HEK293 (cell line): ENCODE measurements at regions not wholly inside any gene's neighbourhood (a gene's known extent, or its start where the extent isn't known, plus 50 kb on each side); places are given as distances from the start of the nearest gene placed in this dataset.

ENCODE experiments used
- CTCF ChIA-PET: fragments of 350-600 bp; formaldehyde crosslinking; extraction: SDS; loops from one replicate; lab custom pipeline; 2021; ENCODE audit warnings: antibody characterized with exemption; lab: Yijun Ruan, JAX
- POLR2A ChIA-PET: fragments of 300-600 bp; formaldehyde crosslinking; extraction: SDS; loops from one replicate; lab custom pipeline; 2020; ENCODE audit warnings: antibody characterized with exemption, inconsistent platforms; lab: Yijun Ruan, JAX
- H3K27ac ChIP-seq: fragments of 200-500 bp; sonication (Bioruptor generic); 2 replicates; pipeline ENCODE4 v1.5.1; 2014; ENCODE audit warnings: low read depth, low read length, control low read depth, inconsistent platforms; ENCODE audit errors: extremely low read depth
- H3K36me3 ChIP-seq, 2 experiments: fragments of 200-500 bp in 1 of 2; sonication (Bioruptor generic) in 1 of 2; 1 replicate in 1 of 2; 2 replicates in 1 of 2; pipeline ENCODE4 v1.5.1; 2014 to 2017; ENCODE audit warnings: inconsistent platforms in 2 of 2, low read length in 2 of 2; ENCODE audit not compliant: control insufficient read depth in 2 of 2, insufficient read depth in 1 of 2
- H3K4me1 ChIP-seq: fragments of 200-500 bp; sonication (Bioruptor generic); 2 replicates; pipeline ENCODE4 v1.5.1; 2014; ENCODE audit warnings: mild to moderate bottlenecking, low read length, inconsistent platforms; ENCODE audit not compliant: control insufficient read depth, insufficient read depth
- H3K4me3 ChIP-seq: 2 replicates; pipeline ENCODE4 v1.5.1; 2011; ENCODE audit warnings: low read depth, mild to moderate bottlenecking, control low read depth, low read length, moderate library complexity
- H3K9me3 ChIP-seq: fragments of 200-500 bp; sonication (Bioruptor generic); 2 replicates; pipeline ENCODE4 v1.5.1; 2014; ENCODE audit warnings: low read depth, low read length, inconsistent platforms; ENCODE audit not compliant: control insufficient read depth, insufficient read depth
- BCL6B ChIP-seq: fragments of 450-650 bp; formaldehyde crosslinking; IDR thresholded peaks from 2 replicates; pipeline ENCODE4 v1.5.1; 2017; ENCODE audit warnings: missing biosample characterization, missing genetic modification characterization
- KLF10 ChIP-seq: fragments of 450-650 bp; IDR thresholded peaks from 2 replicates; pipeline ENCODE4 v1.5.1; 2018; ENCODE audit warnings: missing biosample characterization, mild to moderate bottlenecking, missing genetic modification characterization
- KLF16 ChIP-seq: fragments of 450-650 bp; formaldehyde crosslinking; IDR thresholded peaks from 2 replicates; pipeline ENCODE4 v1.5.1; 2017; ENCODE audit warnings: missing biosample characterization, missing genetic modification characterization
- KLF7 ChIP-seq: fragments of 450-650 bp; formaldehyde crosslinking; IDR thresholded peaks from 2 replicates; pipeline ENCODE4 v1.5.1; 2016; ENCODE audit warnings: missing biosample characterization, missing genetic modification characterization, borderline replicate concordance
- OVOL3 ChIP-seq: fragments of 450-650 bp; formaldehyde crosslinking; IDR thresholded peaks from 2 replicates; pipeline ENCODE4 v1.5.1; 2016; ENCODE audit warnings: missing biosample characterization, missing genetic modification characterization
- PRDM6 ChIP-seq: fragments of 450-650 bp; formaldehyde crosslinking; IDR thresholded peaks from 2 replicates; pipeline ENCODE4 v1.5.1; 2017; ENCODE audit warnings: missing biosample characterization, missing genetic modification characterization
- SP2 ChIP-seq: fragments of 450-650 bp; formaldehyde crosslinking; IDR thresholded peaks from 2 replicates; pipeline ENCODE4 v1.5.1; 2016; ENCODE audit warnings: missing biosample characterization, missing genetic modification characterization
- TSHZ1 ChIP-seq: fragments of 450-650 bp; formaldehyde crosslinking; IDR thresholded peaks from 2 replicates; pipeline ENCODE4 v1.5.1; 2016; ENCODE audit warnings: missing biosample characterization, missing genetic modification characterization, borderline replicate concordance
- ZEB2 ChIP-seq: fragments of 450-650 bp; formaldehyde crosslinking; IDR thresholded peaks from 2 replicates; pipeline ENCODE4 v1.5.1; 2016; ENCODE audit warnings: missing biosample characterization, missing genetic modification characterization
- ZNF10 ChIP-seq: fragments of 450-650 bp; formaldehyde crosslinking; IDR thresholded peaks from 2 replicates; pipeline ENCODE4 v1.5.1; 2017; ENCODE audit warnings: missing biosample characterization, missing genetic modification characterization
- ZNF138 ChIP-seq: fragments of 450-650 bp; formaldehyde crosslinking; IDR thresholded peaks from 2 replicates; pipeline ENCODE4 v1.5.1; 2016; ENCODE audit warnings: missing biosample characterization, missing genetic modification characterization, borderline replicate concordance
- ZNF23 ChIP-seq: fragments of 450-650 bp; formaldehyde crosslinking; IDR thresholded peaks from 2 replicates; pipeline ENCODE4 v1.5.1; 2016; ENCODE audit warnings: missing biosample characterization, missing genetic modification characterization, borderline replicate concordance
- ZNF335 ChIP-seq: fragments of 450-650 bp; formaldehyde crosslinking; conservative IDR thresholded peaks from 2 replicates; pipeline ENCODE4 v1.5.1; 2016; ENCODE audit warnings: missing biosample characterization, missing genetic modification characterization
- ZNF48 ChIP-seq: fragments of 450-650 bp; formaldehyde crosslinking; IDR thresholded peaks from 2 replicates; pipeline ENCODE4 v1.5.1; 2016; ENCODE audit warnings: missing biosample characterization, missing genetic modification characterization
- ZNF610 ChIP-seq: fragments of 450-650 bp; formaldehyde crosslinking; IDR thresholded peaks from 2 replicates; pipeline ENCODE4 v1.5.1; 2016; ENCODE audit warnings: missing biosample characterization, missing genetic modification characterization, borderline replicate concordance
- ZNF624 ChIP-seq: fragments of 450-650 bp; formaldehyde crosslinking; IDR thresholded peaks from 2 replicates; pipeline ENCODE4 v1.5.1; 2017; ENCODE audit warnings: missing biosample characterization, missing genetic modification characterization
- ZNF660 ChIP-seq: fragments of 450-650 bp; IDR thresholded peaks from 2 replicates; pipeline ENCODE4 v1.5.1; 2018; ENCODE audit warnings: missing biosample characterization, mild to moderate bottlenecking, missing genetic modification characterization
- ZNF692 ChIP-seq: fragments of 450-650 bp; formaldehyde crosslinking; IDR thresholded peaks from 2 replicates; pipeline ENCODE4 v1.5.1; 2016; ENCODE audit warnings: missing biosample characterization, missing genetic modification characterization
- ZNF707 ChIP-seq: fragments of 450-650 bp; formaldehyde crosslinking; IDR thresholded peaks from 2 replicates; pipeline ENCODE4 v1.5.1; 2016; ENCODE audit warnings: missing biosample characterization, missing genetic modification characterization
- ZNF830 ChIP-seq: fragments of 450-650 bp; IDR thresholded peaks from 2 replicates; pipeline ENCODE4 v1.5.0; 2018; ENCODE audit warnings: missing biosample characterization, missing genetic modification characterization, low read depth, mild to moderate bottlenecking, moderate library complexity
- ZNF843 ChIP-seq: fragments of 450-650 bp; formaldehyde crosslinking; IDR thresholded peaks from 2 replicates; pipeline ENCODE4 v1.5.1; 2016; ENCODE audit warnings: missing biosample characterization, missing genetic modification characterization

- H3K9me3 ChIP-seq, result no peaks in the 10 kb centered on the region
- no peaks in the 10 kb centered on the region for H3K4me1 ChIP-seq
- no peak overlapping the region for H3K27ac ChIP-seq
- TF ChIP-seq KLF7 (tag by site-specific recombination), result no peak
- no peak for TF ChIP-seq ZNF692 (tag by site-specific recombination)
- TF ChIP-seq ZNF138 (tag by site-specific recombination), result no peak
- TF ChIP-seq BCL6B (tag by site-specific recombination), result no peak
- TF ChIP-seq ZNF707 (tag by site-specific recombination), result no peak
- no peak for TF ChIP-seq TSHZ1
- no peak for TF ChIP-seq PRDM6 (tag by site-specific recombination)
- no peak for TF ChIP-seq ZNF843 (tag by site-specific recombination)
- TF ChIP-seq KLF16 (tag by site-specific recombination), result no peak
- TF ChIP-seq ZNF830 (tag by site-specific recombination), result no peak
- no peak for TF ChIP-seq KLF10 (tag by site-specific recombination)
- ChIA-PET POLR2A (no interaction called here), CTCF (interaction anchor here (1.3 kb wide), 1 partner anchor 15 kb away, joined by 4 read pairs; no protein-coding TSS in a partner anchor)
- no peak overlapping the region for H3K4me3 ChIP-seq
- no peaks in the 10 kb centered on the region for H3K36me3 ChIP-seq
These were observed 118.7 kb downstream of the GAS1 start for GRCh38 chr9:86828631-86829030.

GRCh38 chr9:86827893-86828292, 119.4 kb downstream of the GAS1 start:
- H3K4me1 ChIP-seq, result no peaks in the 10 kb centered on the region
- H3K4me3 ChIP-seq, result no peak overlapping the region
- no peaks in the 10 kb centered on the region for H3K36me3 ChIP-seq
- no peaks in the 10 kb centered on the region for H3K9me3 ChIP-seq
- TF ChIP-seq ZNF660 (tag by site-specific recombination) (no peak), ZNF48 (no peak), ZNF624 (tag by site-specific recombination) (no peak), ZNF610 (tag by site-specific recombination) (no peak), ZNF10 (no peak), ZEB2 (tag by site-specific recombination) (no peak), ZNF335 (no peak), OVOL3 (no peak), ZNF692 (tag by site-specific recombination) (no peak), SP2 (tag by site-specific recombination) (no peak), ZNF23 (tag by site-specific recombination) (no peak)
- CTCF ChIA-PET, result interaction anchor here (0.7 kb wide), 1 partner anchor 60 kb away, joined by 3 read pairs; no protein-coding TSS in a partner anchor
- H3K27ac ChIP-seq, result no peak overlapping the region
- POLR2A ChIA-PET, result no interaction called here
